NCI-H526 treated with DMSO at 0.1 percent for 48 hours (cell line): ENCODE measurements at regions not wholly inside any gene's neighbourhood (a gene's known extent, or its start where the extent isn't known, plus 50 kb on each side); places are given as distances from the start of the nearest gene placed in this dataset.

Experiments used
- DNase-seq: peaks from one replicate; lab custom pipeline; 2025; lab: John Stamatoyannopoulos, UW

DNA sequence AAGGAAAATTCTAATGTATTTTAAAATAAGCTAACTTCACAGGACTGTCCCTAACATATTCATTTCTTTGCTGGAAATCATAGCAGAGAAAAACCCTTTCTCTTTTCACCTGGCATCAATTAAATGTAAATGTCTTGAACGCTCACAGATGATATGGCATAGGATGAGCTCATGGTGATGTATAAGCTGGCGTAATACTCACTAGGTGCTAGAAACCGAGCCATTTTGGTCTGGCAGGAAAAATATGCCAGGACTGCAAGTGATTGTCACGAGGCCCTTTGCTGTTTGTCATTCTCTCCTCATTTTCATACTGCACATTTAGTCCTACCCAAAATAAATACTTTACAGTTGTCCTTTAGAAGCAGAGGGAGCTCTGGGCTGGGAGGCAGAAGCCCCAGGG is 222.7 kb upstream of the LNX1 start:
- no peak for DNase-seq

GRCh38 chr4:53810643-53811042 is 219.4 kb upstream of the LNX1 start:
- no peak for DNase-seq

GRCh38 chr4:53809816-53810215 is 218.5 kb upstream of the LNX1 start:
- DNase-seq = no peak

DNA sequence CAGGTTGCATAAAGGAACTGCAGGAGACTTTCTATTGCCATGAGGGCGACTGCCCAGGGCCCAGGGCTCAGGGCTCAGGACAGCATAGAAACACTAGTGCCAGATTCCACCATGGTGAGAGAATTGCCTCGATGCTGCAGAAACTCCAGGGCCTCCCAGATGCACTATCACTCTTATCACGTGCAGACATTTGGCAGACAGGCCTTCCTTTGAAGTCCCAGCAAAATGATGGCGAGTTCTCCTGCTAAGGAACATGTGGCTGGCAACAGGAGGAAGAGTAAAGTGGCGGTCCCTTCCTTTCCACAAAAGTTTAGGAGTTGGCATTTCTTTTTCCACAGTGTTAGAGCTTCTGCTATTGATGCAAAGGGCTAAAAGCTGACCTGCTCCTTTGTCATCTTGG is 214.0 kb upstream of the LNX1 start:
- DNase-seq = no peak

- DNase-seq = no peak
Measured at GRCh38 chr4:53804719-53805118, 213.4 kb upstream of the LNX1 start.

GRCh38 chr4:53802500-53802899 is 211.2 kb upstream of the LNX1 start:
- no peak for DNase-seq

DNA sequence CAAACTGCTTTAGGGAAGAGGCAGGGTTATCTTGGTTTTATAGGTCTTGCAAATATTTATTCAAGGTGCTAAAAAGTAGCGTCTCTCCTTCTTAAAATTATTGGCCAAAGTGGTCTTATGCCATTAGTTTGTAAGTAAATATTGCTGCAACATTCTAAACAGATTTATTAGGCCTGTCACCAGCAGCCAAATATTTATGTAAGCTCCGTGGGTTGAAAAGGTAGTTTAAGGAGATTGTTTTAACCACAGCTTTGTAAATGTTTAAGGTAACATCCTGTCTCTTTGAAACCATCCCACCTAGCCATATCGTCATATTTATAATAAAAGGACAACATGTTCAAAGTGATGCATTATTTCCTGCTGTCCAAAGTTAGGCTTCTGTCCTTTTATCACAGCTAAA is 210.1 kb upstream of the LNX1 start:
- DNase-seq = no peak

DNA sequence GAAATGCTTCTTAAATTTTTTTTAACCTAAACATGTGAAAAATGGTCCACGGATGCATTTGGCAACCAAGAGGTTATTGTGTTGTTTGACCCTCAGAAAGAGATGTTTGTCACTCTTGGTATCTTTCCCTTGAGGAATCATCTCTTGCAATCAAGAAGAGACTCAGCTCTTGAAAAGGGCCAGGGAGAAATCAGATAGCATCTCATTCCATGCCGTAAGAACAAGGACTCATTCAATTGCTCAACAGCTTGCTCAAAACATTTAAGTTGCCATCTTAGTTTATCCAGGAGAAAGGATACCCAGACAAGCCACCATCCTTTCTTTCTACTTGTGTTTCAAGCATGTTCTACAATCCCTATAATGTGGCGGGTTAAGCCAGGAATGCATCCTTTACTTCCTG is 209.5 kb upstream of the LNX1 start:
- DNase-seq = no peak

- DNase-seq = no peak
Measured at GRCh38 chr4:53793096-53793495, 201.8 kb upstream of the LNX1 start.

DNA sequence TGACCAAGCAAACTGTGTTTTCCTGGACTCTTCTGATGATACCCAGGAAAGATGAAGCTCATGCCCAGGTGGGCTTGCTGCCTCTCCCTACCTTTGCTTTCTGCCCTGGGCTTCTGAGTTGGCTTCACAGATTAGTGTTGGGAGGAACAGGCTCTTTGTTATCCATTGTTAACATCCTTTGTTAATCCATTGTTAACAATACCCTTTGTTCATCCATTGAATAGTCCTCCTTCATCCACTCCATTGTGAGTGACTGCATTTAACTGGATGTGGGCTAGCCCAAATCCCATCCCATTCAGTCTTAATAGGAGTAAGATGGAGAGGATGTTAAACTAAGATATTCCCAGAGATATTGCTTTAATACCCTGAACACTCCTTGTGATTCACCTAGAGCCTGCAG is 199.0 kb upstream of the LNX1 start:
- DNase-seq = no peak

DNA sequence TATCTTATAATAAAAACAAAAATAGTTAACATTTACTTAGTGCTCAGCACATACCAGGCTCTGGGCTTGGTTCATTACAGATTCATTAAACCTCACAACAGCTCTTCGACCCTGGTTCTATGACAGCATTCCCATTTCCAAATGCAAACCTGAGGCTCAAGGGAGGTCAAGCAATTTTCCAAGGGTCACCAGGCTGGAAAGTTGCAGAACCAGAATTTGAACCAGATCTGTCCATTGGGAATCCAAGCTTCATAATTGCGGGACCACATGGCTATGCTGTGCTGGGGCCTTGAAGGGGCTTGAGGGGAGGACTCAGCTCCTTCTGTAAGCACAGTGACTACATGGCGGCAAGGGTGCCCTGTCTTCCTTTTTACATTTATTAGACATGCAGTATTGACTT is 197.3 kb upstream of the LNX1 start:
- DNase-seq = no peak

DNA sequence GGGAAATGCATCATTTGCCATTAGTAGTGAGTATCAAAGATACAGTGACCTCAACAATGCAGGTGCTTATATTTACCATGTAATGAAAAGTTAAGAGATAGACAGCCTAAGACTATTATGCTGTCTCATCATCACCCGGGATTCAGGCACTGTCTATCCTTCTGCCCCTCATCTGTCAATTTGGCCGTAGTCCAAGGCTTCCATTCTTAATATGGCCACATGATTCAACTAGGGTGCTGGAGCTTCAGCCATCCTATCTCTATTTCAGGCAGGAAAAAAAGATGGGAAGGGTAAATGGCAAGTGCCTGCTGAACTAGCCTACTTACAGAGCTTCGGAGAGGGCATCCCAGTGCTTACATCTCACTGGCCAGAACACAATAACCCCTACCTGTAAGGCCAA is 196.7 kb upstream of the LNX1 start:
- DNase-seq = no peak

GRCh38 chr4:53786632-53787031 is 195.3 kb upstream of the LNX1 start:
- no peak for DNase-seq

GRCh38 chr4:53785996-53786395 is 194.7 kb upstream of the LNX1 start:
- DNase-seq = no peak

GRCh38 chr4:53784112-53784511 is 192.8 kb upstream of the LNX1 start:
- no peak for DNase-seq

DNA sequence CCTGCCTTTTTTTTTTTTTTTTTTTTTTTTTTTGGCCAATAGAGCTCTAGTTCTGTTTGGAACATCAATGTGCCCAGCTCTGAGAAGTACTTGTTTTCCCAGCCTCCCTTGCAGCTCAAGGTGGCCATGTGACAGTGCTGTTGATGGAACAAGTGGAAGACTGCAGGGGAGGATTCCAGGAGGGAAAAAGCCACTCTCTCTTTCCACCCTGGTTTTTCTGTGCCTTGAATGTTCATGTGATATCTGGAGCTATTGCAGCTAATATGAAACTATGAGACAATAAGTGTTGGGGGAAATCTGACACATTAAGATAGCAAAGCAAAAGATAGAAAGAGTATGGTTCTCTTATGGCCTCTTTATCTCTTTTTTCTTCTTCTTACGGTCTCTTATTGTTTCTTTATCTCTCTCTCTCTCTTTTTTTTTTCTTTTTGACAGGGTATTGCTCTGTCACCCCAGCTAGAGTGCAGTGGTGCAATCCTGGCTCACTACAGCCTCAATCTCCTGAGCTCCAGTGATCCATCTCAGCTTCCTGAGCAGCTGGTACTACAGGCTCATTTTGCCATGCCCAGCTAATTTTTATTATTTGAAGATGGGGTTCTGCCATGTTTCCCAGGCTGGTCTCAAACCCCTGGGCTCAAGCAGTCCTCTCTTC is 192.0 kb upstream of the LNX1 start:
- no peak for DNase-seq

GRCh38 chr4:53782458-53782845 is 191.2 kb upstream of the LNX1 start:
- no peak for DNase-seq

DNA sequence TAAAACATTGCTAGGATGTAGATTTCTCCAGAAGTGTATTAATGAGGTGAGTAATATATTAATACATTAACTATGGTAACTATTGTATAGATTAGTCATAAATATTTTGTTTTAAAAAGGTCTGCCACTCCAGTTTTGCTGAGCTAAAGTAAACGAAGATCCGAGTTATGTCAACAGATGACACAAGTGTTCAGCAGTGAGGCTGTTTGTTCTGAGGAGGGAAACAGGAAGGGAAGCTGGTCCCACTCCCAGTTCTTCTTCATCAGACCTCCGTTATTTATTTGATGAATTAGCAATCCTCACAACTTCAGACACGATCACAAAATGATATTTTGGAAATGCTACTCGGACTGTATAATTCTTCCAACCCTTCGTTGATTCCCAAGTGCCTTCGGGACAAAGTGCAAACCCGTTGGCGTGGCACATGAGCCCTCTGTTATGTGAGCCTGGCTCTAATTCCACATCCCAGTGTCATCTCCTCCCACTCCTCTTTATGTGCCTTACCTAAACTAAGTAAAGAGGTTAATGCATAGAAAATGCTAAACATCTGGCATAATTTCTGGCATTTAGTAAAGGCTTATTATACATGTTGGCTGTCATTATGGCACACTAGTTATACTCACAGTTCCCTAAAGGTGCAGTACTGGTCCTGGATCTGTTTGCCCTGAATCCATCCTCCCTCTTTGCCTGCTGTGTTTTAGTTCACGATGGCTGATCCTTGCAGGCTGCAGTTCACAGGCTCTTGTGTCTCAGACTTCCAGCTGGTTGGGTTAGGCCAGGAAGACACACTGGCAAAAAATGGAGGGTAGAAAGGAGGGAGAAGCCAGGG is 190.6 kb upstream of the LNX1 start:
- DNase-seq = no peak

DNA sequence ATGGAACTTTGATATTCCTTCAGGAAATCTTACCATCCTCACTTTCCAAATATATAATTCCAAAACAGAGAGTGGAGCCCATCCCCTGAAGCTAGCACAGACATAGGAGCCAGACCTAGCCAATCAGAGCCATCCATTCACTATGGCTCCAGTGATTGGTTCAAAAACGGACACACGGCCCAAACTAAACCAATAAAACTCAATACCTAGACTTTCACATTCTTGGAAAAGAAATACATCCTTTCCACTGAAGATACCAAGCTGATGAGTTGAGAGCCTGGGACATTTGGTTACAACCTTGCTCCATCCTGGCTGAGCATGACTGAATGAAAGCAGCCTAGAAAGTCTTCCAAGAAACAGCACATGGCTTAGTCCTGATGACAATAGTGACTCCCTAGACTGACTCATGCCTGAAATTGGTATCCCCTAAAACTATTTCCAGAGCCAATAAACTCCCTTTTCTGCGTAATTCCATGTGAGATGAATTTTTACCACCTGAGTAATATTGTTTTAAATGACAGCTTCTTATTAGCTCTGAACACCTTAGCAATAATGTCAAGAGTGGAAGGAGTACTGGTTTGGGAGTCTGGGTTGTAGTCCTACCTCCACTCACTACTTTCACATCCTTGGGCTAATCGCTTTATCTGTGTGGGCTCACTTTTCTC is 189.6 kb upstream of the LNX1 start:
- DNase-seq = no peak

DNA sequence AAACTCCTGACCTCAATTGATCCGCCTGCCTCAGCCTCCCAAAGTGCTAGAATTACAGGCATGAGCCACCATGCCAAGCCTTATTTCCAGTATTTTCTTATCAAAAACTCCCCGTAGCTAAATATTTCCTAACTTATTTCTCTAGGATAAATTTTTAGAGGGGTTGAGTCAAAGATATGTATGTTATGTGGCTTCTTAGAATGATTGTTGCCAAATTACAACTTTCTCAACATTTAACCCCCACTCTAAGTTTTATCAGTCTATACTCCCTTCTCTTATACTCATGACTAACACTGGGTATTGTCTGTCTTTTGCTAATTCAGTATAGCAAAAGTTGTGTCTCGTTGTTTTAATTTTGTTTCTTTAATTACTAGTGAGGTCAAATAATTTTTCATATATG is 187.7 kb upstream of the LNX1 start:
- no peak for DNase-seq

DNA sequence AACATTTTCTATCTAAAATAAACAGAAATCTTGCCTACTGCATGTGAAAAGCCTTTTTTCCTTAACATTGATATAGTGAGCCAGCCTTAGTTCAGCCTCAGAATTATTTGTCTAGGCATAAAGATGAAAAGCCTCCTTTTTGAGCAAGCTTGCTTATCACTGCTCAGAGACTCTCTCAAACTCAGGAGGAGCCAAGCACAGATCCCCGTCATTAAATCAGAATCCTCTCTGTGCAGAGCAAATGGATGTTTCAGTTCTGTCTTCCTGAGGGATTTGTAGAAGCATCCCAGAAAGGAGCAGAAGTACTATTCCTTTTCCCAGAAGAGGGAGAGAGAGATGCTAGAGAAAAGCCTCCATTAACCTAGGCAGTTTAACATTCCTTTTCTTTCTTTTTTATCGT is 186.9 kb upstream of the LNX1 start:
- no peak for DNase-seq

- no peak for DNase-seq
Measured at GRCh38 chr4:53777244-53777984, 186.1 kb upstream of the LNX1 start.

- no peak for DNase-seq
Measured at GRCh38 chr4:53776141-53776540, 184.9 kb upstream of the LNX1 start.
